ENCODE measurements at regions not wholly inside any gene's neighbourhood (a gene's known extent, or its start where the extent isn't known, plus 50 kb on each side); places are given as distances from the start of the nearest gene placed in this dataset.

DNA sequence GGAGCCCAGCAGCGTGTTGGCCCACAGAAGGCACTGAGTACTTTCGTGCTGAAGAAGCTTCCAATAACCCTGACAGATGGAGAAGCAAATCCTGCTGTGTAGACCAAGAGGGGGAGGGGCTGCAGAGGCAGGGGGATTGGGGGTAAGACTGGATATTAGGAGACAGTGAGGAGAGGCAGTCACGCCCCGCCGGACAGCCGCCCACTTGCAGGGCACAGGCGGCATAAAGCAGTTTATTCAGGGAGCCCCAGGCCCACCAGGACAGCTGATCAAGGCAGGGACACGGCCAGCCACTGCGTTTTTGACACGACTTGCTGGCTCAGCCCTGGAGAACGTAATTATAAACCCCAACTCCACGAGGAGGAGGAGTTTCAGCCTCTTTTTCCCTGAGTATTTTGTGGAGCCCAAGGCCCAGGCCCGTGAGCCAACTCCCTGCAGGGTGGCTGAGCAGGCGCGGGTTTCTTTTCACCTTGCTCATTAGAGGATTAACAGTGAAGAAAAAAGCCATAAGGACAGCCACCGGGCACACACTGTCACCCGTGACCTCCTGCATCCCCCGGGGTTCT lies 177.9 kb downstream of the TFAP2C start:
- TF ChIP-seq, protein P1, sequence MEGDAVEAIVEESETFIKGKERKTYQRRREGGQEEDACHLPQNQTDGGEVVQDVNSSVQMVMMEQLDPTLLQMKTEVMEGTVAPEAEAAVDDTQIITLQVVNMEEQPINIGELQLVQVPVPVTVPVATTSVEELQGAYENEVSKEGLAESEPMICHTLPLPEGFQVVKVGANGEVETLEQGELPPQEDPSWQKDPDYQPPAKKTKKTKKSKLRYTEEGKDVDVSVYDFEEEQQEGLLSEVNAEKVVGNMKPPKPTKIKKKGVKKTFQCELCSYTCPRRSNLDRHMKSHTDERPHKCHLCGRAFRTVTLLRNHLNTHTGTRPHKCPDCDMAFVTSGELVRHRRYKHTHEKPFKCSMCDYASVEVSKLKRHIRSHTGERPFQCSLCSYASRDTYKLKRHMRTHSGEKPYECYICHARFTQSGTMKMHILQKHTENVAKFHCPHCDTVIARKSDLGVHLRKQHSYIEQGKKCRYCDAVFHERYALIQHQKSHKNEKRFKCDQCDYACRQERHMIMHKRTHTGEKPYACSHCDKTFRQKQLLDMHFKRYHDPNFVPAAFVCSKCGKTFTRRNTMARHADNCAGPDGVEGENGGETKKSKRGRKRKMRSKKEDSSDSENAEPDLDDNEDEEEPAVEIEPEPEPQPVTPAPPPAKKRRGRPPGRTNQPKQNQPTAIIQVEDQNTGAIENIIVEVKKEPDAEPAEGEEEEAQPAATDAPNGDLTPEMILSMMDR (conservative IDR thresholded peaks at IDR 0.05; ENCODE audit: low read depth, low read length): no peak
- H3K4me3 ChIP-seq (ENCODE audit: low read depth, low read length): no peak overlapping the region
- no peak for DNase-seq (ENCODE audit: low read depth)

- TF ChIP-seq, protein P1 (conservative IDR thresholded peaks at IDR 0.05; ENCODE audit: low read depth, low read length): no peak
- DNase-seq (ENCODE audit: low read depth): no peak
- H3K4me3 ChIP-seq (ENCODE audit: low read depth, low read length): no peak overlapping the region
These were observed 179.1 kb downstream of the TFAP2C start for GRCh38 chr20:56808117-56808725.

GRCh38 chr20:56808732-56809131 lies 179.6 kb downstream of the TFAP2C start:
- DNase-seq (ENCODE audit: low read depth): no peak
- TF ChIP-seq, protein P1 (conservative IDR thresholded peaks at IDR 0.05; ENCODE audit: low read depth, low read length): no peak
- H3K4me3 ChIP-seq (ENCODE audit: low read depth, low read length): no peak overlapping the region

DNA sequence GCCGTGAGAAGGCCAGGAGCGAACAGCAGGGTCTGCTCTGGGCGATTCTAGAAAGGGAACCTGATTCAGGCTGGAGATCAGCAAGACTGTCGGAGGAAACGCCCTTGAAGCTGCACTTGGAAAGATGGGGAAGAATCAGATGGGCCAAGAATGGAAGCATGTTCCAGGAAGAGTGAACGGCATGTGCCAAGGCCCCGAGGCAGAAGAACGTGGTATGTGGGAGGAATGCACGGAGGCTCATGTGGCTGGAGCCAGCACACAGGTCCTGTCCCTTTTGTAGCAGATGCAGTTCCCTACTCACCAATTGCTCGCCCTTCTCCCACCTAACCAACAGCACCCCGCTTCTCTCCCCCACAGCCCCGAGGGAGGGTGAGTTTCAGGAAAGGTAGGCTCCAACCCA lies 180.6 kb downstream of the TFAP2C start:
- TF ChIP-seq, protein P1 (conservative IDR thresholded peaks at IDR 0.05; ENCODE audit: low read depth, low read length): no peak
- no peak overlapping the region for H3K4me3 ChIP-seq (ENCODE audit: low read depth, low read length)
- no peak for DNase-seq (ENCODE audit: low read depth)

DNA sequence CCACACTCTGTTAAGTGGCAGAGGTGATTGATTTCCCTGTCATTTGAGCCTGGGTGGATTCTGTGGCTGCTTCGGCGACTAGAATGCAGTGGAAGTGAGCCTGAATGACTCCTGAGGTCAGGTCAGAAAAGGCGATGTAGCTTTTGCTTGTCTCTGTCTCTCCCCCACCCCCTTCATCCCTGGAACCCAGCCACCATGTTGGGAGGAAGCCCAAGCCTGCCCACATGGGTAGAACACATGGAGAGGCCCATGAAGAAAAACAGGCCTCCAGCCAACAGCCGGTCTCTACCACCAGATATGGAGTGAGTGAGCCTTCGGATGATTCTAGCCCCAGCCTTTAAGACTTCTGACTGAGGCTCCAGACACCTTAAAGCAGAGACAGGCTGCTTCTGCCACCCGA lies 181.0 kb downstream of the TFAP2C start:
- no peak overlapping the region for H3K4me3 ChIP-seq (ENCODE audit: low read depth, low read length)
- TF ChIP-seq, protein P1 (conservative IDR thresholded peaks at IDR 0.05; ENCODE audit: low read depth, low read length): no peak
- no peak for DNase-seq (ENCODE audit: low read depth)

GRCh38 chr20:56815796-56816195 lies 186.7 kb downstream of the TFAP2C start:
- no peak for DNase-seq (ENCODE audit: low read depth)
- H3K4me3 ChIP-seq (ENCODE audit: low read depth, low read length): no peak overlapping the region
- TF ChIP-seq, protein P1 (conservative IDR thresholded peaks at IDR 0.05; ENCODE audit: low read depth, low read length): no peak

DNA sequence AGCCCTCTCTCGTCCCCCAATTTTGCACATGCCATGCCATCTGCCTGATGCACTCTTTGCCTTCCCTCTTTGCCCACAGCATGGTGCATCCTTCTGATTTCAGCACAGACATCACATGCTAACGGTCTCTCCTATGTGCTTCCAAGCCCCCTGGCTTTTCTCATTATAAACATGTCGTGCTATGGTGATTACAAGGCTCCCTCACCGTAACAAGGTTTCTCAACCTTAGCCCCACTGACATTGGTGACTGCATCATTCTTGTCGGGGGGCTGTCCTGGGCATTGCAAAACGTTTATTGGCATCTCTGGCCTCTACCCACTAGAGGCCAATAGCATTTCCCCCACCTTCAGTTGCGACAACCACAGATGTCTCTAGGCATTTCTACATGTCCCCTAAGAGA lies 187.2 kb downstream of the TFAP2C start:
- DNase-seq (ENCODE audit: low read depth): no peak
- H3K4me3 ChIP-seq (ENCODE audit: low read depth, low read length): no peak overlapping the region
- TF ChIP-seq, protein P1 (conservative IDR thresholded peaks at IDR 0.05; ENCODE audit: low read depth, low read length): no peak

Data from choroid plexus epithelial cell (primary cell).